PC-3 (cell line): ENCODE measurements at regions not wholly inside any gene's neighbourhood (a gene's known extent, or its start where the extent isn't known, plus 50 kb on each side); places are given as distances from the start of the nearest gene placed in this dataset.

Experiments
- CTCF ChIP-seq: fragments of 300-600 bp; sonication (generic); conservative IDR thresholded peaks from 2 replicates; pipeline ENCODE4 v1.5.1; 2017; ENCODE audit warnings: antibody characterized with exemption, low read depth, mild to moderate bottlenecking, low read length
- EZH2 ChIP-seq: fragments of 300-600 bp; sonication (generic); IDR thresholded peaks from one replicate; pipeline ENCODE4 v1.6.1; 2017; ENCODE audit warnings: antibody characterized with exemption, mild to moderate bottlenecking, low read length; ENCODE audit not compliant: unreplicated experiment

- no peak for TF ChIP-seq CTCF
- no peak for TF ChIP-seq EZH2
These were observed 277.2 kb upstream of the MPDZ start for GRCh38 chr9:13556656-13557055.
